ENCODE measurements at regions not wholly inside any gene's neighbourhood (a gene's known extent, or its start where the extent isn't known, plus 50 kb on each side); places are given as distances from the start of the nearest gene placed in this dataset.

DNA sequence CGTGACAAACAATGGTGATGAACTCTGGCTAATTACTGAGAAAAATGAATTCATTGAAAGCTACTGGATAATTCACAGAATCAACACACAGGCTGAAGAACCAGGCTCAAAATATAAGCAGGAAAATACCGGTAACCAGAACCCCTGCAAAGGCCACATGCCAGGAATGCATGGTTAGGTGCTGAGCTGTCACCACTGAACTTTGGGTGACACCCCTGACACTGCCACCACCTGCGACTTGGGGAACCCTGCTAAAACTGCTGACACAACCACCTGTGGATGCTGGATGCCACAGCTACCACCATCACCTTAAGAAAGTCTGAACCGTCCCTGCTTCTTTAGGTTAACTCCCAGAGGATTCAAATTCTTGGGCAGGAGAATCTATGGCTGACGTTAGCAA is 72.0 kb upstream of the NR4A3 start:
- H3K18ac ChIP-seq (ENCODE audit: insufficient read length, low read depth, low read length), result no peak overlapping the region
- no peak overlapping the region for H3K9ac ChIP-seq (ENCODE audit: extremely low read depth, insufficient read length, low read length)
- no peak overlapping the region for H4K5ac ChIP-seq (ENCODE audit: insufficient read length, low read depth, low read length)
- TF ChIP-seq, protein P1, sequence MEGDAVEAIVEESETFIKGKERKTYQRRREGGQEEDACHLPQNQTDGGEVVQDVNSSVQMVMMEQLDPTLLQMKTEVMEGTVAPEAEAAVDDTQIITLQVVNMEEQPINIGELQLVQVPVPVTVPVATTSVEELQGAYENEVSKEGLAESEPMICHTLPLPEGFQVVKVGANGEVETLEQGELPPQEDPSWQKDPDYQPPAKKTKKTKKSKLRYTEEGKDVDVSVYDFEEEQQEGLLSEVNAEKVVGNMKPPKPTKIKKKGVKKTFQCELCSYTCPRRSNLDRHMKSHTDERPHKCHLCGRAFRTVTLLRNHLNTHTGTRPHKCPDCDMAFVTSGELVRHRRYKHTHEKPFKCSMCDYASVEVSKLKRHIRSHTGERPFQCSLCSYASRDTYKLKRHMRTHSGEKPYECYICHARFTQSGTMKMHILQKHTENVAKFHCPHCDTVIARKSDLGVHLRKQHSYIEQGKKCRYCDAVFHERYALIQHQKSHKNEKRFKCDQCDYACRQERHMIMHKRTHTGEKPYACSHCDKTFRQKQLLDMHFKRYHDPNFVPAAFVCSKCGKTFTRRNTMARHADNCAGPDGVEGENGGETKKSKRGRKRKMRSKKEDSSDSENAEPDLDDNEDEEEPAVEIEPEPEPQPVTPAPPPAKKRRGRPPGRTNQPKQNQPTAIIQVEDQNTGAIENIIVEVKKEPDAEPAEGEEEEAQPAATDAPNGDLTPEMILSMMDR (conservative IDR thresholded peaks at IDR 0.05), result no peak
- no peaks in the 10 kb centered on the region for H3K27me3 ChIP-seq (ENCODE audit: insufficient read depth, low read length)
- no peaks in the 10 kb centered on the region for H3K79me2 ChIP-seq (ENCODE audit: insufficient read depth, low read length)
- Mint-ChIP-seq H3K4me3 (no peak overlapping the region), H3K4me1 (peaks cover 9% of the 10 kb centered on the region in 2 experiments), H3K27ac (no peak overlapping the region), H3K36me3 (ENCODE audit: insufficient read depth in 1 of 3, low read depth in 3 of 3) (no peaks in the 10 kb centered on the region), H3K9me3 (no peaks in the 10 kb centered on the region), H3K27me3 (ENCODE audit: low read depth) (no peaks in the 10 kb centered on the region)
- no peak overlapping the region for H3K56ac ChIP-seq (ENCODE audit: insufficient read length, low read depth, low read length)
- no peak overlapping the region for H2BK20ac ChIP-seq (ENCODE audit: low read depth, low read length, poor library complexity, severe bottlenecking)
- no peak overlapping the region for H4K91ac ChIP-seq (ENCODE audit: insufficient read length, low read depth, low read length)
- no peak overlapping the region for H2BK12ac ChIP-seq (ENCODE audit: insufficient read length, low read depth, low read length)
- H3K4me1 ChIP-seq (ENCODE audit: insufficient read depth, low read length), result no peaks in the 10 kb centered on the region
- H3K23me2 ChIP-seq (ENCODE audit: insufficient read length, low read depth, low read length, poor library complexity, severe bottlenecking), result no peaks in the 10 kb centered on the region
- no peak overlapping the region for H2BK120ac ChIP-seq (ENCODE audit: low read depth, low read length, poor library complexity, severe bottlenecking)
- no peak overlapping the region for H3K4me2 ChIP-seq (ENCODE audit: insufficient read depth, insufficient read length, low read length)
- no peak overlapping the region for H3K23ac ChIP-seq (ENCODE audit: insufficient read length, low read depth, low read length)
- H3T11ph ChIP-seq (ENCODE audit: low read length), result no peak overlapping the region
- no peak overlapping the region for H2AFZ ChIP-seq (ENCODE audit: low read length)
- no peak overlapping the region for H3K14ac ChIP-seq (ENCODE audit: insufficient read depth, low read length)
- H3K27ac ChIP-seq (ENCODE audit: insufficient read length, low read depth, low read length), result no peak overlapping the region
- H4K20me1 ChIP-seq (ENCODE audit: control insufficient read depth, insufficient read depth, insufficient read length), result no peaks in the 10 kb centered on the region
- no peaks in the 10 kb centered on the region for H3K79me1 ChIP-seq (ENCODE audit: insufficient read depth, low read depth, low read length, poor library complexity, severe bottlenecking)
- no peaks in the 10 kb centered on the region for H3K9me3 ChIP-seq (ENCODE audit: control insufficient read depth, low read depth, low read length)
- no peak overlapping the region for H4K8ac ChIP-seq (replicated peaks; ENCODE audit: insufficient read length, low read depth, low read length)
- no peak overlapping the region for H3K4ac ChIP-seq (ENCODE audit: low read depth, low read length)
- H2AK5ac ChIP-seq (ENCODE audit: insufficient read length, low read length), result no peak overlapping the region
- H2BK5ac ChIP-seq (ENCODE audit: insufficient read length, low read length), result no peak overlapping the region
- no peak for DNase-seq
- H2BK15ac ChIP-seq (ENCODE audit: low read depth, low read length), result no peak overlapping the region
- WGBS (ENCODE audit: extremely low coverage, insufficient read length, low lambda C conversion rate), result no CpG with 5 or more reads among the region's 5 CpGs
